HUES48 (cell line): ENCODE measurements at regions not wholly inside any gene's neighbourhood (a gene's known extent, or its start where the extent isn't known, plus 50 kb on each side); places are given as distances from the start of the nearest gene placed in this dataset.

Experiments used
- H3K27ac ChIP-seq: one replicate; pipeline ENCODE4 v1.7.0; 2013; ENCODE audit warnings: low read depth, low read length, inconsistent platforms
- H3K27me3 ChIP-seq: 2 replicates; pipeline ENCODE4 v1.6.1; 2013; ENCODE audit warnings: mild to moderate bottlenecking, low read length; ENCODE audit not compliant: control insufficient read depth, insufficient read depth
- H3K36me3 ChIP-seq: 2 replicates; pipeline ENCODE4 v1.6.1; 2013; ENCODE audit warnings: low read length; ENCODE audit not compliant: control insufficient read depth, insufficient read depth
- H3K4me1 ChIP-seq: 2 replicates; pipeline ENCODE4 v1.6.1; 2013; ENCODE audit warnings: mild to moderate bottlenecking, low read length; ENCODE audit not compliant: control insufficient read depth, insufficient read depth
- H3K4me3 ChIP-seq: 2 replicates; pipeline ENCODE4 v1.5.1; 2013; ENCODE audit warnings: mild to moderate bottlenecking, low read depth, low read length
- H3K9ac ChIP-seq: 2 replicates; pipeline ENCODE4 v1.6.1; 2013; ENCODE audit warnings: mild to moderate bottlenecking, low read depth, low read length, moderate library complexity
- H3K9me3 ChIP-seq: 2 replicates; pipeline ENCODE4 v1.6.1; 2013; ENCODE audit warnings: low read length; ENCODE audit not compliant: control insufficient read depth, insufficient read depth

- Histone ChIP-seq H3K9ac (no peak overlapping the region), H3K4me3 (no peak overlapping the region), H3K4me1 (no peaks in the 10 kb centered on the region), H3K9me3 (no peaks in the 10 kb centered on the region), H3K27ac (no peak overlapping the region), H3K36me3 (no peaks in the 10 kb centered on the region), H3K27me3 (no peaks in the 10 kb centered on the region)
These were observed 149.7 kb upstream of the ARID1B start for GRCh38 chr6:156627524-156627923.

GRCh38 chr6:156622185-156622584 is 155.0 kb upstream of the ARID1B start:
- Histone ChIP-seq H3K4me1 (no peaks in the 10 kb centered on the region), H3K9me3 (no peaks in the 10 kb centered on the region), H3K4me3 (no peak overlapping the region), H3K27me3 (no peaks in the 10 kb centered on the region), H3K36me3 (no peaks in the 10 kb centered on the region), H3K27ac (no peak overlapping the region), H3K9ac (no peak overlapping the region)

- no peaks in the 10 kb centered on the region for H3K36me3 ChIP-seq
- H3K4me1 ChIP-seq = no peaks in the 10 kb centered on the region
- H3K9ac ChIP-seq = no peak overlapping the region
- H3K27me3 ChIP-seq = no peaks in the 10 kb centered on the region
- H3K27ac ChIP-seq = no peak overlapping the region
- H3K4me3 ChIP-seq = no peak overlapping the region
- no peaks in the 10 kb centered on the region for H3K9me3 ChIP-seq
These were observed 156.8 kb upstream of the ARID1B start for GRCh38 chr6:156620331-156620730.

GRCh38 chr6:156618600-156619205 is 158.5 kb upstream of the ARID1B start:
- no peak overlapping the region for H3K27ac ChIP-seq
- no peaks in the 10 kb centered on the region for H3K36me3 ChIP-seq
- no peak overlapping the region for H3K9ac ChIP-seq
- peaks cover 7% of the 10 kb centered on the region for H3K9me3 ChIP-seq
- H3K27me3 ChIP-seq = no peaks in the 10 kb centered on the region
- no peak overlapping the region for H3K4me3 ChIP-seq
- no peaks in the 10 kb centered on the region for H3K4me1 ChIP-seq

GRCh38 chr6:156617941-156618340 is 159.2 kb upstream of the ARID1B start:
- Histone ChIP-seq H3K4me1 (no peaks in the 10 kb centered on the region), H3K27me3 (no peaks in the 10 kb centered on the region), H3K9ac (no peak overlapping the region), H3K36me3 (no peaks in the 10 kb centered on the region), H3K27ac (no peak overlapping the region), H3K9me3 (peaks cover 14% of the 10 kb centered on the region), H3K4me3 (no peak overlapping the region)

GRCh38 chr6:156617376-156617775 is 159.8 kb upstream of the ARID1B start:
- Histone ChIP-seq H3K9me3 (peaks cover 20% of the 10 kb centered on the region), H3K4me1 (no peaks in the 10 kb centered on the region), H3K36me3 (no peaks in the 10 kb centered on the region), H3K9ac (no peak overlapping the region), H3K27me3 (no peaks in the 10 kb centered on the region), H3K4me3 (no peak overlapping the region), H3K27ac (no peak overlapping the region)

- Histone ChIP-seq H3K9ac (no peak overlapping the region), H3K27ac (no peak overlapping the region), H3K27me3 (no peaks in the 10 kb centered on the region), H3K9me3 (peaks cover 28% of the 10 kb centered on the region), H3K36me3 (no peaks in the 10 kb centered on the region), H3K4me1 (no peaks in the 10 kb centered on the region), H3K4me3 (no peak overlapping the region)
These were observed 160.7 kb upstream of the ARID1B start for GRCh38 chr6:156616495-156616894.

- no peak overlapping the region for H3K4me3 ChIP-seq
- no peak overlapping the region for H3K9ac ChIP-seq
- H3K27ac ChIP-seq = no peak overlapping the region
- H3K27me3 ChIP-seq = no peaks in the 10 kb centered on the region
- no peaks in the 10 kb centered on the region for H3K36me3 ChIP-seq
- no peaks in the 10 kb centered on the region for H3K4me1 ChIP-seq
- peaks cover 30% of the 10 kb centered on the region for H3K9me3 ChIP-seq
These were observed 163.2 kb upstream of the ARID1B start for GRCh38 chr6:156613996-156614395.

GRCh38 chr6:156612361-156612760 is 164.8 kb upstream of the ARID1B start:
- Histone ChIP-seq H3K4me1 (no peaks in the 10 kb centered on the region), H3K9me3 (peaks cover 30% of the 10 kb centered on the region), H3K27me3 (no peaks in the 10 kb centered on the region), H3K27ac (no peak overlapping the region), H3K9ac (no peak overlapping the region), H3K36me3 (no peaks in the 10 kb centered on the region), H3K4me3 (no peak overlapping the region)

GRCh38 chr6:156602066-156602385 is 175.2 kb upstream of the ARID1B start:
- no peaks in the 10 kb centered on the region for H3K4me1 ChIP-seq
- no peak overlapping the region for H3K4me3 ChIP-seq
- peaks cover 7% of the 10 kb centered on the region for H3K9me3 ChIP-seq
- H3K36me3 ChIP-seq = no peaks in the 10 kb centered on the region
- no peak overlapping the region for H3K27ac ChIP-seq
- no peak overlapping the region for H3K9ac ChIP-seq
- no peaks in the 10 kb centered on the region for H3K27me3 ChIP-seq

- H3K4me3 ChIP-seq = no peak overlapping the region
- no peaks in the 10 kb centered on the region for H3K4me1 ChIP-seq
- H3K27ac ChIP-seq = no peak overlapping the region
- H3K9ac ChIP-seq = no peak overlapping the region
- H3K27me3 ChIP-seq = no peaks in the 10 kb centered on the region
- H3K36me3 ChIP-seq = no peaks in the 10 kb centered on the region
- H3K9me3 ChIP-seq = peaks cover 7% of the 10 kb centered on the region
These were observed 175.8 kb upstream of the ARID1B start for GRCh38 chr6:156601152-156602065.
